DND-41 (cell line): ENCODE measurements at regions not wholly inside any gene's neighbourhood (a gene's known extent, or its start where the extent isn't known, plus 50 kb on each side); places are given as distances from the start of the nearest gene placed in this dataset.

Experiments used
- ATAC-seq: fragments of 200-7000 bp; cut with Tn5 transposase; 3 replicates; pipeline ENCODE4 v1.9.1; 2021; ENCODE audit warnings: low read depth; ENCODE audit not compliant: insufficient read depth
- DNase-seq: peaks from one replicate; pipeline ENCODE4 v3.0.0-alpha.2; 2020
- H2AFZ ChIP-seq: 2 replicates; pipeline ENCODE4 v1.6.0; 2012; ENCODE audit warnings: low read depth, low read length
- H3K27ac ChIP-seq: 2 replicates; pipeline ENCODE4 v1.5.1; 2012; ENCODE audit warnings: low read length, inconsistent platforms
- H3K27me3 ChIP-seq: fragments of 200-600 bp; sonication (generic); 2 replicates; pipeline ENCODE4 v1.6.0; 2012; ENCODE audit warnings: low read length, mild to moderate bottlenecking, inconsistent platforms; ENCODE audit not compliant: insufficient read depth, poor library complexity
- H3K36me3 ChIP-seq: 2 replicates; pipeline ENCODE4 v1.5.1; 2012; ENCODE audit warnings: low read length, inconsistent platforms; ENCODE audit not compliant: insufficient read depth
- H3K4me1 ChIP-seq: 2 replicates; pipeline ENCODE4 v1.5.1; 2012; ENCODE audit warnings: mild to moderate bottlenecking, low read length; ENCODE audit not compliant: insufficient read depth
- H3K4me2 ChIP-seq: 2 replicates; pipeline ENCODE4 v1.6.0; 2012; ENCODE audit warnings: mild to moderate bottlenecking, moderate library complexity, low read length, inconsistent platforms; ENCODE audit not compliant: insufficient read depth
- H3K4me3 ChIP-seq, 2 experiments: fragments of 200-600 bp in 1 of 2; shearing (Covaris generic) in 1 of 2; 2 replicates each; pipeline ENCODE4 v1.5.1; 2012 to 2016; ENCODE audit warnings: inconsistent platforms in 2 of 2, low read length in 2 of 2, mild to moderate bottlenecking in 2 of 2, low read depth in 1 of 2, moderate library complexity in 1 of 2
- H3K79me2 ChIP-seq: 2 replicates; pipeline ENCODE4 v1.6.0; 2012; ENCODE audit warnings: low read length, inconsistent platforms; ENCODE audit not compliant: insufficient read depth
- H3K9ac ChIP-seq: 2 replicates; pipeline ENCODE4 v1.6.0; 2012; ENCODE audit warnings: low read depth, mild to moderate bottlenecking, inconsistent platforms, low read length, moderate library complexity
- H3K9me3 ChIP-seq: 2 replicates; pipeline ENCODE4 v1.5.1; 2012; ENCODE audit warnings: low read length, moderate library complexity, mild to moderate bottlenecking, inconsistent platforms; ENCODE audit not compliant: insufficient read depth, severe bottlenecking
- H4K20me1 ChIP-seq: 2 replicates; pipeline ENCODE4 v1.6.0; 2012; ENCODE audit warnings: low read length; ENCODE audit not compliant: insufficient read depth
- CTCF ChIP-seq: IDR thresholded peaks from 2 replicates; pipeline ENCODE4 v1.5.1; 2012; ENCODE audit warnings: borderline replicate concordance, low read length, moderate library complexity, mild to moderate bottlenecking; ENCODE audit not compliant: poor library complexity, severe bottlenecking; ENCODE audit errors: extremely low read depth
- EZH2 ChIP-seq: IDR thresholded peaks from 3 replicates; pipeline ENCODE4 v1.6.1; 2012; ENCODE audit warnings: borderline replicate concordance, low read depth, mild to moderate bottlenecking, moderate library complexity, low read length, inconsistent platforms; ENCODE audit not compliant: severe bottlenecking

DNA sequence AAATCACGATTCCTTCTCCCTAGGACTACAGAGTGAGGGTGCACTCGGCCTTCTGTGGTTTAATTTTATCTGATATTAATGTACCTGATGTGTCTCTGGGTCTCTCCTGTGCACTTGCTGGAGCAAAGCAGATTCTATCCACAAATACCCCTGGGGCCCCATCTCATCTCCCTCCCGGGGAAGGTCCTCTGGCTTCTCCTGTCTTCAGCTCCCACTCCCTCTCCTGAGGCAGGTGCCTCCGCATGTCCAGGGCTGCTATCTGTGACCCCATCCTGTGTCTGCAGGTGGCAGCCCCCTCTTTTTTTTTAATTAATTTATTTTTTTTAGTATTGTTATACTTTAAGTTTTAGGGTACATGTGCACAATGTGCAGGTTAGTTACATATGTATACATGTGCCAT, 558.7 kb downstream of the BRD1 start:
- Histone ChIP-seq H3K4me1 (no peaks in the 10 kb centered on the region), H3K9me3 (no peaks in the 10 kb centered on the region), H3K79me2 (no peaks in the 10 kb centered on the region), H3K9ac (no peak overlapping the region), H3K4me2 (no peak overlapping the region), H3K27ac (no peak overlapping the region), H3K4me3 (no peak overlapping the region), H3K36me3 (no peaks in the 10 kb centered on the region), H3K27me3 (no peaks in the 10 kb centered on the region), H4K20me1 (peaks cover 3% of the 10 kb centered on the region; the same call in 1 of the 2 replicates), H2AFZ (no peak overlapping the region)
- TF ChIP-seq CTCF (no peak), EZH2 (no peak)
- ATAC-seq (no peak), DNase-seq (no peak)

GRCh38 chr22:49267996-49268395, 559.7 kb downstream of the BRD1 start:
- Histone ChIP-seq H3K79me2 (no peaks in the 10 kb centered on the region), H3K27me3 (no peaks in the 10 kb centered on the region), H3K9me3 (no peaks in the 10 kb centered on the region), H3K27ac (no peak overlapping the region), H3K4me1 (no peaks in the 10 kb centered on the region), H3K4me3 (no peak overlapping the region), H3K4me2 (no peak overlapping the region), H3K36me3 (no peaks in the 10 kb centered on the region), H4K20me1 (peaks cover 3% of the 10 kb centered on the region; the same call in 1 of the 2 replicates), H2AFZ (no peak overlapping the region), H3K9ac (no peak overlapping the region)
- no peak for ATAC-seq
- no peak for DNase-seq
- TF ChIP-seq EZH2 (no peak), CTCF (no peak)

DNA sequence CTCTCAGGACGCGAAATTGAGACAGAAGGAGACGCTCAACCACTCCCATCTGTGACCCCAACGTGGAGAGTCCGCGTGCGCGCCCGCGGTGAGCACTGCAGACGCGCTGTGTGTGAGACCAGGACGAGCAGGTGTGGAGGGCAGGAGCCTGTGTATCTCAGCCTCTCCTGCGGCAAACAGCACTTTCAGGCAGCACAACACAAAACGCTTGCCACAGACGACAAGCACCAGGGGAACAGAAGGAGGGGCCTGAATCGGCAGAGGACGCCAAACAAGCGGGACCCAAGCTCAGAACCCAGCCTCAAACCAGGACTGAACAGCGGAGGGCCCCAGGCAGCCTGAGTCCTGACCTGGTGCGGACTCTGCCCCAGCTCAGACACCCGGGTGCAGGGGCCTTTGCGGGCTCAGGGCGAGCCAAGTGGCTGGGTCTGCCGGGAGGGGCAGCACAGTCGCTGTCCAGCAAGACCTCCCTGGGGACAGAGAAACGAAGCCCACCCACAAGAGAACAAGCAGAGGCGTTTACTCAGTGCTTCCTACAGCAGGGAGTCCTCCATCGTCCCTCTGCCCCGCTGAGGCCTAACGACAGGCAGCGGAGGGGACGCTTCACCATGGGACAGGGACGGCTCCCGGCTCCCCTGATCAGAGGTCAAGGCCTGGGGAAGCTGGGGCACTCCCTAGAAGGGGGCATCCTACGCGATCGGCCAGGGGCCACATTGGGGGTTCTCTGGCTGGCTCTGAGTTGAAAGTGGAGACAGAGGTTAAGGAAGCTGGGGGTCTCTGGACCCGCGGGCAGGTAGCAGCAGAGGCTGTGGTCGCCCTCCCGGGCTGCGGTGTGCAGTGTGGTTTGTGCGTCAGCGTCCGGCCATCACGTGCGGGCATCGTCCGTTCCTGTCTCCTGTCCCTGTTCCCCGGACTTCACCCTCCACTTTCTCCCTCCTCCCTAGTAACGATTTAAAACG, 560.8 kb downstream of the BRD1 start:
- Histone ChIP-seq H2AFZ (no peak overlapping the region), H3K27ac (no peak overlapping the region), H3K9ac (no peak overlapping the region), H3K27me3 (no peaks in the 10 kb centered on the region), H3K9me3 (no peaks in the 10 kb centered on the region), H3K4me3 (no peak overlapping the region), H3K36me3 (no peaks in the 10 kb centered on the region), H3K4me1 (no peaks in the 10 kb centered on the region), H3K79me2 (no peaks in the 10 kb centered on the region), H3K4me2 (no peak overlapping the region), H4K20me1 (peaks cover 3% of the 10 kb centered on the region; the same call in 1 of the 2 replicates)
- DNase-seq, result no peak
- no peak for ATAC-seq
- TF ChIP-seq EZH2 (no peak), CTCF (no peak)
